ENCODE measurements at regions not wholly inside any gene's neighbourhood (a gene's known extent, or its start where the extent isn't known, plus 50 kb on each side); places are given as distances from the start of the nearest gene placed in this dataset.
"Not testable (repeated sequence)": the region's sequence is repeated elsewhere in the genome, so short reads cannot be mapped to it uniquely, and the experiment has no call there.

DNA sequence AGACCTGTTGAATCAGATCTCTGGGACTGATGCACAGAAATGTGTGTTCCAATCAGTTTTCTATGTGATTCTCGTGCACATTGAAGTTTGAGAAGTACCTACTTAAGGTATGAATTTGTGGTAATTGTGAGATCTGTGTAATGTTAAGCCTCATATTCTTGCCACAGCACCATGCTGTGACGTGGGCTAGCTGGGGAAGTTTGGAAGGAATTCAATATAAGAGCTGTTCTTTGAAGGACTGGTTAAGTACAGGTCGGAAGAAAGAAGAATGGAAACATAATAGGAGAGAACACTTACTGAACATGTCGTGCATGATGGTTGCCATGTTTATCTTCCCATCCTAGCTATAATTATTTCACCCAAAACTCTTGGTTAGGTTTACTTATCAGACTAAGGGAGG, 79.7 kb upstream of the CXXC4 start:
- Histone ChIP-seq H3K4me2 (ENCODE audit: low read length) (no peak overlapping the region), H3K9me3 (ENCODE audit: low read length) (no peaks in the 10 kb centered on the region), H2AFZ (ENCODE audit: low read length) (no peak overlapping the region), H4K20me1 (ENCODE audit: insufficient read depth, low read length) (no peaks in the 10 kb centered on the region), H3K9me2 (ENCODE audit: insufficient read depth, low read length) (no peaks in the 10 kb centered on the region), H3K4me1 (ENCODE audit: insufficient read depth, low read length, poor library complexity, severe bottlenecking) (no peaks in the 10 kb centered on the region), H3K27ac (ENCODE audit: low read depth, low read length, poor library complexity, severe bottlenecking) (no peak overlapping the region), H3K79me2 (ENCODE audit: insufficient read depth, low read depth, low read length) (no peaks in the 10 kb centered on the region), H3K4me3 (ENCODE audit: low read depth, low read length, poor library complexity, severe bottlenecking) (no peak overlapping the region), H3K36me3 (ENCODE audit: insufficient read depth, low read length) (no peaks in the 10 kb centered on the region)
- TF ChIP-seq, protein P1, sequence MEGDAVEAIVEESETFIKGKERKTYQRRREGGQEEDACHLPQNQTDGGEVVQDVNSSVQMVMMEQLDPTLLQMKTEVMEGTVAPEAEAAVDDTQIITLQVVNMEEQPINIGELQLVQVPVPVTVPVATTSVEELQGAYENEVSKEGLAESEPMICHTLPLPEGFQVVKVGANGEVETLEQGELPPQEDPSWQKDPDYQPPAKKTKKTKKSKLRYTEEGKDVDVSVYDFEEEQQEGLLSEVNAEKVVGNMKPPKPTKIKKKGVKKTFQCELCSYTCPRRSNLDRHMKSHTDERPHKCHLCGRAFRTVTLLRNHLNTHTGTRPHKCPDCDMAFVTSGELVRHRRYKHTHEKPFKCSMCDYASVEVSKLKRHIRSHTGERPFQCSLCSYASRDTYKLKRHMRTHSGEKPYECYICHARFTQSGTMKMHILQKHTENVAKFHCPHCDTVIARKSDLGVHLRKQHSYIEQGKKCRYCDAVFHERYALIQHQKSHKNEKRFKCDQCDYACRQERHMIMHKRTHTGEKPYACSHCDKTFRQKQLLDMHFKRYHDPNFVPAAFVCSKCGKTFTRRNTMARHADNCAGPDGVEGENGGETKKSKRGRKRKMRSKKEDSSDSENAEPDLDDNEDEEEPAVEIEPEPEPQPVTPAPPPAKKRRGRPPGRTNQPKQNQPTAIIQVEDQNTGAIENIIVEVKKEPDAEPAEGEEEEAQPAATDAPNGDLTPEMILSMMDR (conservative IDR thresholded peaks at IDR 0.05; ENCODE audit: low read length), result no peak
- no peak for TF ChIP-seq EZH2phosphoT487 (IDR thresholded peaks at IDR 0.05; ENCODE audit: borderline replicate concordance, low read depth, low read length)
- intact Hi-C loops (cut with micrococcal nuclease; ENCODE audit: unreplicated experiment), result no loop called here
- DNase-seq (ENCODE audit: low spot score), result no peak
- CTCF ChIA-PET (ENCODE audit: unreplicated experiment), result no interaction called here
- no TSS peak for BruUV-seq (replicated peaks)
- POLR2A ChIA-PET, result interaction anchor here (0.6 kb wide), 1 partner anchor 381 kb away, joined by 4 read pairs; no protein-coding TSS in a partner anchor

DNA sequence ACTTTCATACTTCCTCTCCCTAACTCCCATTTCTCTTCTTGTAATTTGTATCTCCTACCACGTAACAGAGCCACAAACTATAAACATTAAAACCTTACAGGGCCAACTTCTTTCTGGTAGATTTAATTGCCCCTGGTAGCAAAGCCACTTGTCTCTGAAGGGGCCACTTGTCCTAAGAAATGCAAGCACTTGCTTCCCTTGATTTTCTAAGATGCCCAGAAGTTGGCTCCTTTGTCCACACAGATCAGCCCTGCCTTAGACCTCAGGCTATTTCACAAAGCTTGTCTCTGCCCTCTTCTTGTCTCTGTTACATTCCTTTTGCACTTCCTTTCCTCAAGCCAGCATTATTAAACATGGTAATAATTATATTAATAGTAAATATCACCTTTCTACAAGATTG, 80.6 kb upstream of the CXXC4 start:
- no peak overlapping the region for H2AFZ ChIP-seq (ENCODE audit: low read length)
- no peak for DNase-seq (ENCODE audit: low spot score)
- no peak overlapping the region for H3K4me3 ChIP-seq (ENCODE audit: low read depth, low read length, poor library complexity, severe bottlenecking)
- H3K4me1 ChIP-seq (ENCODE audit: insufficient read depth, low read length, poor library complexity, severe bottlenecking), result no peaks in the 10 kb centered on the region
- POLR2A ChIA-PET, result interaction anchor here (0.7 kb wide), 1 partner anchor 345 kb away, joined by 3 read pairs; no protein-coding TSS in a partner anchor
- H3K4me2 ChIP-seq (ENCODE audit: low read length), result no peak overlapping the region
- no peaks in the 10 kb centered on the region for H3K9me3 ChIP-seq (ENCODE audit: low read length)
- H3K9me2 ChIP-seq (ENCODE audit: insufficient read depth, low read length), result no peaks in the 10 kb centered on the region
- H3K27ac ChIP-seq (ENCODE audit: low read depth, low read length, poor library complexity, severe bottlenecking), result no peak overlapping the region
- no peaks in the 10 kb centered on the region for H4K20me1 ChIP-seq (ENCODE audit: insufficient read depth, low read length)
- intact Hi-C loops (cut with micrococcal nuclease; ENCODE audit: unreplicated experiment), result no loop called here
- no peaks in the 10 kb centered on the region for H3K36me3 ChIP-seq (ENCODE audit: insufficient read depth, low read length)
- H3K79me2 ChIP-seq (ENCODE audit: insufficient read depth, low read depth, low read length), result no peaks in the 10 kb centered on the region
- CTCF ChIA-PET (ENCODE audit: unreplicated experiment), result no interaction called here
- no TSS peak for BruUV-seq (replicated peaks)
- TF ChIP-seq EZH2phosphoT487 (IDR thresholded peaks at IDR 0.05; ENCODE audit: borderline replicate concordance, low read depth, low read length), result no peak
- TF ChIP-seq, protein P1 (conservative IDR thresholded peaks at IDR 0.05; ENCODE audit: low read length), result no peak

DNA sequence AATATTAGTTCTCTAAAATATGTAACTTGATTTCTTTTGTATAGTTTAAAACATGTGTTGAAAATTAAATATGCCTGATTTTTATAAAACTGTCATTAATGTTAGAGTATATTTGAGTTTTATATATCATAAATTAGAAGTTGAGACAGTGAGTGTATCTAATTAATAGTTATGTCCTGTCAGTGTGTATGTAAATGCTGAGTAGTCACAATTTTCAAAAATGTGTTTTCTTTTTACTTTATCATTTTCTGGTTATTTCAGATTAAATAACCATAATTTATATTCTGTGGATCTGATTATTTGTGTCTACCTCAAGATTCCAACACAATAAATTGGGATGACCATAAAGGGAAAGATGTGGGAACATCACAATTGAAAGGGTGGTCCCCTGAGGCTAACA, 82.7 kb upstream of the CXXC4 start:
- no TSS peak for BruUV-seq (replicated peaks)
- Histone ChIP-seq H4K20me1 (ENCODE audit: insufficient read depth, low read length) (no peaks in the 10 kb centered on the region), H3K36me3 (ENCODE audit: insufficient read depth, low read length) (no peaks in the 10 kb centered on the region), H3K27ac (ENCODE audit: low read depth, low read length, poor library complexity, severe bottlenecking) (no peak overlapping the region), H3K9me3 (ENCODE audit: low read length) (no peaks in the 10 kb centered on the region), H3K4me1 (ENCODE audit: insufficient read depth, low read length, poor library complexity, severe bottlenecking) (no peaks in the 10 kb centered on the region), H3K79me2 (ENCODE audit: insufficient read depth, low read depth, low read length) (no peaks in the 10 kb centered on the region), H3K9me2 (ENCODE audit: insufficient read depth, low read length) (no peaks in the 10 kb centered on the region), H3K4me3 (ENCODE audit: low read depth, low read length, poor library complexity, severe bottlenecking) (no peak overlapping the region), H3K4me2 (ENCODE audit: low read length) (no peak overlapping the region), H2AFZ (ENCODE audit: low read length) (no peak overlapping the region)
- TF ChIP-seq EZH2phosphoT487 (IDR thresholded peaks at IDR 0.05; ENCODE audit: borderline replicate concordance, low read depth, low read length), result no peak
- TF ChIP-seq, protein P1 (conservative IDR thresholded peaks at IDR 0.05; ENCODE audit: low read length), result no peak
- ChIA-PET CTCF (ENCODE audit: unreplicated experiment) (no interaction called here), POLR2A (no interaction called here)
- DNase-seq (ENCODE audit: low spot score), result no peak
- intact Hi-C loops (cut with micrococcal nuclease; ENCODE audit: unreplicated experiment), result no loop called here

DNA sequence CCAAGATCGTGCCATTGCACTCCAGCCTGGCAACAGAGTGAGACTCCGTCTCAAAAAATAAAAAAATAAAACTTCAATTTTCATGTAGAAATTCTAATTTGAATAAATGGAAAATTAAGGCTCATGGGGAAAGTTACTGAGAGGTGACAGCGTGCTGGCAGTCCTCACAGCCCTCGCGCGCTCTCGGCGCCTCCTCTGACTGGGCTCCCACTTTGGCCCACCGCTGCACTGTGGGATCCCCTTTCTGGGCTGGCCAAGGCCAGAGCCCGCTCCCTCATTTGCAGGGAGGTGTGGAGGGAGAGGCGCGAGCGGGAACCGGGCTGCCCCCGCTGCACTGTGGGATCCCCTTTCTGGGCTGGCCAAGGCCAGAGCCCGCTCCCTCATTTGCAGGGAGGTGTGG, 86.8 kb upstream of the CXXC4 start:
- H3K9me3 ChIP-seq (ENCODE audit: low read length); CTCF ChIA-PET (ENCODE audit: unreplicated experiment); H3K4me2 ChIP-seq (ENCODE audit: low read length); BruUV-seq (replicated peaks); H3K27ac ChIP-seq (ENCODE audit: low read depth, low read length, poor library complexity, severe bottlenecking); intact Hi-C loops (cut with micrococcal nuclease; ENCODE audit: unreplicated experiment); POLR2A ChIA-PET; H3K9me2 ChIP-seq (ENCODE audit: insufficient read depth, low read length); H4K20me1 ChIP-seq (ENCODE audit: insufficient read depth, low read length); H3K36me3 ChIP-seq (ENCODE audit: insufficient read depth, low read length); H2AFZ ChIP-seq (ENCODE audit: low read length); H3K79me2 ChIP-seq (ENCODE audit: insufficient read depth, low read depth, low read length); H3K4me1 ChIP-seq (ENCODE audit: insufficient read depth, low read length, poor library complexity, severe bottlenecking); H3K4me3 ChIP-seq (ENCODE audit: low read depth, low read length, poor library complexity, severe bottlenecking); DNase-seq (ENCODE audit: low spot score): not testable (repeated sequence)

DNA sequence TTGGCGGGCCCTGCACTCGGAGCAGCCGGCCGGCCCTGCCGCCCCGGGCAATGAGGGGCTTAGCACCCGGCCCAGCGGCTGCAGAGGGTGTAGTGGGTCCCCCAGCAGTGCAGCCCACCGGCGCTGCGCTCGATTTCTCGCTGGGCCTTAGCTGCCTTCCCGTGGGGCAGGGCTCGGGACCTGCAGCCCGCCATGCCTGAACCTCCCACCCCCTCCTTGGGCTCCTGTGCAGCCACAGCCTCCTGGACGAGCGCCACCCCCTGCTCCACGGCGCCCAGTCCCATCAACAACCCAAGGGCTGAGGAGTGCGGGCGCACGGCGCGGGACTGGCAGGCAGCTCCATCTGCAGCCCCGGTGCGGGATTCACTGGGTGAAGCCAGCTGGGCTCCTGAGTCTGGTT, 87.4 kb upstream of the CXXC4 start:
- BruUV-seq (replicated peaks); H3K4me1 ChIP-seq (ENCODE audit: insufficient read depth, low read length, poor library complexity, severe bottlenecking); H3K4me2 ChIP-seq (ENCODE audit: low read length); H3K4me3 ChIP-seq (ENCODE audit: low read depth, low read length, poor library complexity, severe bottlenecking); CTCF ChIA-PET (ENCODE audit: unreplicated experiment); H3K9me3 ChIP-seq (ENCODE audit: low read length); H3K79me2 ChIP-seq (ENCODE audit: insufficient read depth, low read depth, low read length); H3K27ac ChIP-seq (ENCODE audit: low read depth, low read length, poor library complexity, severe bottlenecking); H4K20me1 ChIP-seq (ENCODE audit: insufficient read depth, low read length); H3K9me2 ChIP-seq (ENCODE audit: insufficient read depth, low read length); H2AFZ ChIP-seq (ENCODE audit: low read length); DNase-seq (ENCODE audit: low spot score); POLR2A ChIA-PET; intact Hi-C loops (cut with micrococcal nuclease; ENCODE audit: unreplicated experiment); H3K36me3 ChIP-seq (ENCODE audit: insufficient read depth, low read length): not testable (repeated sequence)
